DMS79 (cell line): ENCODE measurements at regions not wholly inside any gene's neighbourhood (a gene's known extent, or its start where the extent isn't known, plus 50 kb on each side); places are given as distances from the start of the nearest gene placed in this dataset.
"Not testable (repeated sequence)": the region's sequence is repeated elsewhere in the genome, so short reads cannot be mapped to it uniquely, and the experiment has no call there.

Source experiments
- DNase-seq: peaks from one replicate; lab custom pipeline; 2025; lab: John Stamatoyannopoulos, UW

DNA sequence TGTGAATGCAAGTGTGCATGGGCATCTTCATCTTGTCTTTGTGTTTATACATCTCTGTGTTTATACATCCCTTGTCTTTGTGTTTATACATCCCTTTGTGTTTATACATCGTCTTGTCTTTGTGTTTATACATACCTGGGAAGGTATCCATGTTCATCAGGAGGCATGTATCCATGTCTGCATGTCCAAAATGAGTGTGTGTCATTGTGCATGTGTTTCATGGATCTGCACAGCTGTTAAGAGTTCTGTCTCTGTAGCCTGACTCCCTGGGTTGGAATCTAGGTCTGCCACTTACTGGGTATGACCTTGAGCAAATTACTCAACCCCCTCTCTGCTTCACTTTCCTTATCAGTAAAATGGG is 50.1 kb upstream of the SIRPA start:
- DNase-seq = no peak

DNA sequence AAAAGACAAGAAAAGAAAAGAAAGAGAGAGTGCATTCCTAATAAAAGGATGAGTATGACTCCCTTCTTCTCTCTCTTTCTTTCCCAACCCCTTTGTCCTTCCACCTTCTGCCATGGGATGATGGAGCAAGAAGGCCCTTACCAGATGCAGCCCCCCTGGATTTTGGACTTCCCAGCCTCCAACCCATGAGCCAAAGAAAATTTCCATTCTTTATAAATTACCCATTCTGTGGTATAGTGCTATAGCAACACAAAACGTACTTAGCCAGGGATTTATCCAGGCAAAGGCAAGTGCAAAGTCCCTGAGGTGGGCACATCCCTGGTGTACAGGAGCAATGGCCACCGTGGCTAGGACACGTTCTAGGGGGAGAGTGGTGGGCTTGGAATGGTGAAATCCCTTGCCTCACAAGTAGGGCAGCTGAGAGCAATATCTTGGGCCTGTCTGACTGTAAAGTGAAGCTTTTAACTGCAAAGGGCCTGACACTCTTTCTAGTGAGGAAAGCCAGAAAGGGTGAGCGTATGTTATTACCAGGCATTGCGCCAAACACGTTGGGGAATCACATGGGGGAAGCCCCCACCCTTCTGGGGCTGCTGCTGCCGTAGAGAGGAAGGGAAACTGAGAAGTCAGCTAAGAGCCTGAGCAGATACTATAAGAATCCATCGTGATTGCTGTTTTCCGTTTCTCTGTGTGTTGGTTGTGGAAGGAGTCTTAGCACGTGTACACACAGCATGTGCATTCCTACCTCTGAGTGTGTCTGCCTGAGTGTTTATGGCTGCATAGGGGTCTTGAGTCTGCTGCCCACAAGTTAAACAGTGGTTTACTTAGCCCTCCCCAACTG is 50.7 kb upstream of the SIRPA start:
- no peak for DNase-seq

DNA sequence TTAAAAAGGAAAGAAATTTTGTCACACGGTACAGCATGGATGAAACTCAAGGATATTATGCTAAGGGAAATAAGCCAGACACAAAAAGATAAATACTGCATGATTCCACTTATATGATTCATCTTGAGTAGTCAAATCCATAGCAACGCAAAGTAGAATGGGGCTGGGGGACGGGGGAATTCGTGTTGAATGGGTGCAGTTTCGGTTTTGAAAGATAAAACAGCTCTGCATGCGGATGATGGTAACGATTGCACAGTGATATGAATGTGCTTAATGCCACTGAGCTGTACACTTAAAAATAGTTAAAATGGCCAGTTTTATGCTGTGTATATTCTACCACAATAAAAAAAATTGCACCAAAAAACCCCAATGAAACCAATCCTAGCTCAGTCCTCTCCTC is 52.9 kb upstream of the SIRPA start:
- no peak for DNase-seq

DNA sequence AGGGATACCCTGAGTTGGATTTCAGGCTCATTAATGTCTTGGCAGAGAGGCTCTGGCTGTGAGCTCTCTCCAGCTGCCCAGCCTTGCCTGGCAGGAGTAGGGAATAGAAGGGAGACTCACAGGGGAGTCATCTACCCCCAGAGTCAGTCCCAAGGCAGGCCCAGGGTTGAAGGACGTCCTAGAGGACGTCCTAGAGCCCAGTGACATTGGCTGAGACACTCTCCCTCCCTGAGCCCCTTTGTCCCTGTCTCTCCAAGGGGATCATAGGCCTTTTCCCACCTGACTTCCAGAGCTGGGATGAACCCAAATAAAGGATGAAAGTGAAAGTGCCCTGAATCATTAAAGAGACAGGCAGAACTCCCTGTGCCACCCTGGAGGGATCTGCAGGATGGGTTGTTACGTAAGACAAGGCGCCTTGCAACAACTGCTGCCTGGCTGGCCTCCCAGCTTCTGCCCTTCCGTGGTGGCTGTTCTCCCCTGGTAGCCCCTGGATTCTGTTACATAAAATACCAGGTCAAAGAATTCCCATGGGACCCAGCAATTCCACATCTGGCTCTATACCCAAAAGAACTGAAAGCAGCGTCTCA is 53.6 kb upstream of the SIRPA start:
- no peak for DNase-seq

DNA sequence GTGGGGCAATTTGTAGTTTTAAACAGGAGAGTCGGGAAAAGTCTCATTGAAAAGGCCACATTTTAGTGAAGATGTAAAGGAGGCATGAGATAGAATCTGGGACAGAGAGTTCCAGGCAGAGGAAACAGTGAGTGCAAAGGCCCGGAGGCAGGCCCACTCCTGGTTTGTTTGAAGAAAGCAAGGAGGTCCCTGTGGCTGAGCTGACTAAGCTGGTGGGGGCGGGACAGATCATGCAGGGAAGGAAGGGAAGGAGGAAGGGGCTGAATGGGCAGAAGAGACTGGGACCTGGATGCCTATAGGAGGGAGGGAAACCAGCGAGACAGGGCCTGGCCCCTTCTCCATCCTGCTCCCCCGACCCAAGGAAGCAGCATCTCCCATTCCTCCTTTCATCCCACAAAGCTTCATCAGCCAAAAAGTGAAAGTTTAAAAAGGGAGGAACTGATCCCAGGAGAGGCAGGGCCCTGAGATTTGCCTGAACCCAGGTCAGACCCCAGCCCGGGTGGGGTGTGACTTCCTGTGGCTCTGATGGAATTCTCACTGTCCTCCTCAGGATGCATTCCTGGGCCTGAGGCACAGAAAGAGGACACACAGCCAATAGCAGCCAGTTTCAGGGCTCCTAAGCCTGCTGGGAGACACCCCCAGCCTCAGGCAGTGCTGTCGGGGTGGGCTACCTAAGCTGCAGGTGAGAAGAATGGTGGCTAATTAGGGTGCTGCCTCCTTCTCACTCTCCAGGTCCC is 54.2 kb upstream of the SIRPA start:
- no peak for DNase-seq

DNA sequence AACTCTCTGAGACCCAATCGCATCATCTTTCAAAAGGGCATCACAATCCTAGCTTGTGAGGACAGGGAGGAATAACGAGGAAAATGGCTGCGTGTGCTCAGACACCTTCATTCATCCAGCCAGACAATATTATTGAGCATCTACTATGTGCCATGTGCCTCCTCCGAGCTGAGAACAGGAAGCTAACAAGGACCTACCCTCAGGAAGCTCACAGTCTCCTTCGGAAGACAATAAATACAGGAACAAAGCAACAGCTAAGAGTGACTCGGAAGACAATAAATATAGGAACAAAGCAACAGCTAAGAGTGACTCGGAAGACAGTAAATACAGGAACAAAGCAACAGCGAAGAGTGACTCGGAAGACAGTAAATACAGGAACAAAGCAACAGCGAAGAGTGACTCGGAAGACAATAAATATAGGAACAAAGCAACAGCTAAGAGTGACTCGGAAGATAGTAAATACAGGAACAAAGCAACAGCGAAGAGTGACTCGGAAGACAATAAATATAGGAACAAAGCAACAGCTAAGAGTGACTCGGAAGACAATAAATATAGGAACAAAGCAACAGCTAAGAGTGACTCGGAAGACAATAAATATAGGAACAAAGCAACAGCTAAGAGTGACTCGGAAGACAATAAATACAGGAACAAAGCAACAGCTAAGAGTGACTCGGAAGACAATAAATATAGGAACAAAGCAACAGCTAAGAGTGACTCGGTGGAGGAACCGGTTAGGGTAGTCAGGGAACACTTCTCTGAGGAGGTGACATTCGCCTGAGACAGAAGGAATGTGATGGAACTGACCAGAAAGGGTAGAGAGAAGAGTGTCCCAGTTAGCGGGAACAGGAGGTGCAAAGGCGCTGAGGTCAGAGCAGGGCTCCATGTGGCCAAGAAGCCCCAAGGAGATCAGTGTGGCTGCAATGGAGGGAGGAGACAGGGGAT is 55.6 kb upstream of the SIRPA start:
- not testable (repeated sequence) for DNase-seq

DNA sequence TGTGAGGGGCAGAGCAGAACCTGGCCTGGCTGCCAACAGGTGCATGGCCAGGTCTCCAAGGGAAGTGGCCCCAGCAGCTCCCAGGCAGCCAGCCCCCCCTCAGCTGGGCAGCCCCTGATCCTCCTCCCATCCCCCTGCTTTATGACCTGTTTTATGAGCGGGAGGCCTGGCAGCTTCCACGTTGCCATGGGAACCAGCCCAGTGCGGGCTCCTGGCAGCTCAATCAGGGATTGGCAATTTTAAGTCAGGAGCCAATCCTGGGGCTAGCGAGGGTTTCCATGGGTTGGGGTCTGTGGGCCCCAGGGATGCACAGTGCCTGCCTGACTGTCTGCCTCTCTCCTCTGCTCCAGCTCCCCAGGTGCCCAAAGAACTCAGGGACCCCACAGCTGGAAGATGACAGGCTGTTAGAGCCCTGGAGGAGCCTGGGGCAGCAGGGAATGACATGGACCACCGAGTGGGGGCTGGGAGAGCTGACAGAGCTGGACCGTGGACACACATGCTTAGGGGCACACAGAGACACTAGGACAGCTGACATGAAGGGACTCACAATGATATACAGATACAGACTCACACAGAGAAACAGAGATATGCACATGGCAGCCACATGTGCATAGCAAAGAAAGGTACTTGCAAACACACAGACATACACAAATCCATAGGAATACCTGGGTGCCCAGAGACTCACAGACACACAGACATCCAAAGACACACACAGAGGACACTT is 56.5 kb upstream of the SIRPA start:
- no peak for DNase-seq

DNA sequence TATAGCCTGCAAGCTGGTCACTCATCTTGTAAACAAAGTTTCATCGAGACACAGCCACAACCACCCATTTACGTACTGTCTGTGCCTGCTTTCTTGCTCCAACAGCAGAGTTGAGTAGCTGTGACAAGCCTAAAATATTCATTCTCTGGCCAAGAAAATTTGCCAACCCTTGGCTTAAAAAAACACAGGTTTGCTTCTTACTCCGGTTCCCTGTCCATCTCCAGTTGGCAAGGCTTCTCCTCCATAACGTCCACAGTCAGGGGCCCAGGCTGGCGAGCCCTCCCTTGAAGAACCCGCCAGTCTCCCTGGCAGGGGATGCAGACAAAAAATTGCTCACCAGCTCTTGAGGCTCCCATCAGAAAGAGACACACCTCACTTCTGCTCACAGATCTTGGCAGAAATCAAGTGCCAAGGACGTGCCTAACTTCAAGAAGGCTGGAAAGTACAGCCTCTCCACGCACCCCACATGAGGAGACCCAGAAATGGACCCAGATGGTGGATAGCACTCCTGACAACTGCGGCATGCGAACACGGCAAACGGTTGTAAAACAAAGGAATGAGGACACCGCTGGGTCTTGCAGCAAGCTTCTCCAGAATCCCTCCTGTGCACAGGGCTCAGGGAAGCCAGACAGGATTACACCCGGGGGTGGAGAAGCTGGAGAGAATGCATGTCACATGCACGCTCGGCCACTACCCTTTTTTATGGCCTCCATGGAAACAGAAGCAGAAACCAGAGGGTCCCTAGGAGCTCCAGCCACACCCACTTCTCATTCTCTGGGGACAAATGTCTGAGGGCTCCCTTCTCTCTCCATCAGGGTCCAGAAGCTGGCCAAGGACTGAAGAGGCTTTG is 59.8 kb upstream of the SIRPA start:
- no peak for DNase-seq

DNA sequence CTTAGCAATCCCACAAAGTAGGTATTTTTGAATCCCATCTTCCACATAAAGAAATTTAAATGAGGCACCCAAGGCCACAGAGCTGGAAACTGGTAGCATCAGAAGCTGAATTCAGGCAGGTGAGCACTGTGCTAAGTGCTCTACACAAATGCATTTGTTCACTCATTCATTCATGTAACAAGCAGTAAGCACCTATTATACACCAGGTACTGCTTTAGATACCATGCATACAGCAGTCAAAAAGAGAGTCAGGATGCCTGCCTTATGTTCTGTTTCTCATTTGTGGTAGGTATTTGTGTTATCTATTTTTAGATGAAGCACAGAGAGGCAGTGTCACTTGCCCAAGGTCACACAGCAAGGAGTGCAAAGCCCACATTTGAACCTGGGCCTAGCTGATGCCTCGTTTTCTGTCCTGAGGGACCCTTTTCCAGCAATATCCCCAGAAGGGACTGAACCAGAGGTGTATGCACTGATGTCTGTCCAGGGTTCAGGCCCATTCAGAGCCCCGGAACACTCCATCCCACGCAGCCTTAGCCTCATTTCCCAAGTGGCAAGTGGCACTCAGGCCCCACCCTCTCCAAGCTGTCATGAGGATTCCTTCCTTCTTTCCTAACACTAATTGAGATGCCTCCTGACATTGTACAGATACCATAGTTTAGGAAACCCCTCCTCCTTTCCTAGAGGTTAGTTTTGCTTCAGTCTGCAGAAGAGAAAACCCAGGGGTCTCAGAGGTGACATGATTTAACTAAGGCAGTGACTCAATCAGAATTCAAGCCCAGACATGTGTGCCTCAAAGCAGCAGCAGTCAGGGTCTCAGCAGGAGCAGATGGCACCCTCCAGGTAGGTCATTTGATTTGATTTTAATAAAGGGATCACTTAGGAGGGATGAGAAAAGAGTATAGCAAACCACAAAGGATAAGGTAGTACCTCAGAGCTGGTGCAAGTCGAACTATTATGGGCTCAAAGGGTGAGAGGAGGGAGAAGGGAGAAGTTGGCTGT is 61.2 kb upstream of the SIRPA start:
- no peak for DNase-seq

DNA sequence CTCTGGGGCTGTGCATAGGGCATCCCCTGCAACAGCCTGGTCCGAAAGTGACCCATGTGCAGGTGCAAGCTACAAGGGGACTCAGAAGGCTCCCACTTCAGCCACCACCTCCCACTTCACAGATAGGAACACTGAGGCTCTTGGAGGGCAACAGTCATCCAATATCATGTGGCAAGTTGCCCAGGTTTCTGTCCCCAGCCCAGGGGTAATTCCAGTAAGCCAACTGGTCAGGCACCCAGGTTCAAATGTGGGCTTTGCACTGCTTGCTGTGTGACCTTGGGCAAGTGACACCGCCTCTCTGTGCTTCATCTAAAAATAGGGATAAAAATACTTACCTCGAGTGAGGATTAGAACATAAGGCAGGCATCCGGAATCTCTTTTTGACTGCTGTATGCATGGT is 62.0 kb upstream of the SIRPA start:
- DNase-seq = no peak

DNA sequence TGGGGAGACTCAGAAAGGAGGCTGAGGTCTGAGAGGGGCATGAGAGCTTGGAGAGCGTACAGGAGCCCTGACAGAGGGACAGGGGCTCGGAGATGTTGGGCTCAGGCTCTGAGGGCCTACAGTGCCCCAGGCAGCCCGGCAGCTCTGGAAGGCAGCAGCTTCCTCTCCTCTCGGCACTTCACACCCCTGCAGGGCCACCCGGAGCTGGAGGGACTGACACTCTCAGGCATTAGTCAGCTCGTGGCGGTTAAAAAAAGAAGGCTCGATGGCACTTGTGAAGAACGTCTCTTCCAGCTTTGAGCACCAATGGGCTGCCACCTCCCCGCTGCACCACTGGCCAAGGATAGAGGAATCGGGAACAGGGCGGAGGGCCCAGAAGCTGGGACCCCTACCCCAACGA is 62.6 kb upstream of the SIRPA start:
- no peak for DNase-seq

DNA sequence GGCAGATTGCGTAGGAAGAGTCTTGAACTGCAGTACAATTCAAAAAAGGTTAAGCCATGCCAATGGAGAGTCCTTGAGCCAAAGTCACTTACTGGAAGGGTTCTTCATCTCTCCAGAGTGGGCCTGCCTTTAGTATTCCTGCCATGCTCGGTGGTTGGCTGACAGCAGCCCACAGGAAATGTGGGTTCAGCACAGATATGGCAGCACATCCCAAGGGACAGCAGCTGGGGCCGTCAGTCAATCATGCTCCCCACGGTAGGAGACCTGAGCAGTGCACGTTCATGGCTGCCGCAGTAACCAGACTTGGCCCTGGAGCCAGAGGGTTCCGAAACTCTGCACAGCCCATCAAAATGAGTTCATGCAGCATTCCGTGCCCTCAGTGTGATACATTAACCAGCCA is 63.6 kb upstream of the SIRPA start:
- no peak for DNase-seq

DNA sequence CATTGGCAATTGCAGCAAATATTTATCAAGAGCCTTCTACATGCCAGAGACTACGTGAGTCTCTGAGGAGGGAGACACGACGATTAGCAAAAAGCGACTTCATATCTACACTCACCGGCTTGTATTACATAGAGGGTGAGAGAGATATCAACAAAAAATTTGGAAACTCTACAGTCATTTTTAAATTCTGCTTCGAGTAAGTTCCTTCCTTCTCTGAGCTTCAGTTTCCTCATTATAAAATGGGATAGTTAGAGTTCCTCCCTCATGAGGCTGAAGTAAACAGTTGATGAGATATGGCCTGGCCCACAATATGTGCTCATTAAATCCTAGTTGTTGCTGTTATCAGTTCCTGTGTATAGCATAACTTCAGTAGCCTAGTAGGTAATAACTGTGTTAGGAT is 64.1 kb upstream of the SIRPA start:
- DNase-seq = no peak

DNA sequence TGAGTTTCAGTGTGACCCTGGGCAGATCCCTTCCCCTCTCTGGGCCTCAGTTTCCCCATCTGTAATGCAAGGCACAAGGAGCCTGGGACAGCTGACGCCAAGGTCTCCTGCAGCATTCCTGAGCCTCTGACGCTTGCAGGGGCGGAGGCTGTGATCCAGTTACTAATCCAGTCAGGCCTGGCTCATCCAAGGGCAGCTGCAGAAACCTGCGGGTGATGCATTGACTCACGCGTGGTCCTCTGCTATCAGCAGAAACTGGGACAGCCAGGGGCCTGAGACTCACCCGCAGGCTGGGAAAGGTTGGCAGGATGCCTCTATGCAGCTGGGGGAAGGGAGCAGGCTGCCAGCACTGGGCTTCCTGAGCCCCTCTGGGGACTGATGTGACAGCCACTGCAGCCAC is 65.0 kb upstream of the SIRPA start:
- no peak for DNase-seq

DNA sequence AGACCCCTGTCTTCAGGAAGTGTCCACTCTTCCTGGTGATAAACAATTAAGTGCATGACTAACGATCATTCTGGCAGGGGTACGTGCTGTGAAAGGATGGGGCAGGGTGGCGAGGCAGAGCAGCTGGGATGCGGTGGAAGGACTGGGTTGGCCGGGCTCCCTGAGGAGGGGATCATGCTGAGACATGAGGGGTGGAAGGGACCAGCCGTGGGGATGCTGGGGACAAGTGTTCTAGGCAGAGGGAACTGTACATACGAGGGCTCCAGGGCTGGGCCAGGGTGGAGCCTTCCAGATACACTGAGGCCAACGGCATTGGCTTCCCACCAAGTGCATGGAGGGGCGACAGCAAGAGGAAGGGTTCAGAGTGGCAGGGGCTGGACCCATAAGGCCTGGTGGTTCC is 65.7 kb upstream of the SIRPA start:
- DNase-seq = no peak

DNA sequence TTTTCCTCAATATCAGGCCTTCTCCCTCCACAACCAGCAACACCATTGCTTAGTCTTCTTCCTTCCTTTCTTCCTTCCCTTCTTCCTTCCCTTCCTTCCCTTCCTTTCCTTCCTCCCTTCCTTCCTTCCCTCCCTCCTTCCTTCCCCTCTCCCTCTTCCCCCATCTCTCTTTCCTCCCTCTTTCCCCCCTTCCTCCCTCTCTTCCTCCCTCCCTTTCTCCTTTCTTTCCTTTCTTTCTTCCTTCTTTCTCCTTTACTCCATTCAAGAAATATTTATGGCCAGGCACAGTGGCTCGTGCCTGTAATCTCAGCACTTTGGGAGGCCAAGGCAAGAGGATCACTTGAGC is 66.4 kb upstream of the SIRPA start:
- no peak for DNase-seq

DNA sequence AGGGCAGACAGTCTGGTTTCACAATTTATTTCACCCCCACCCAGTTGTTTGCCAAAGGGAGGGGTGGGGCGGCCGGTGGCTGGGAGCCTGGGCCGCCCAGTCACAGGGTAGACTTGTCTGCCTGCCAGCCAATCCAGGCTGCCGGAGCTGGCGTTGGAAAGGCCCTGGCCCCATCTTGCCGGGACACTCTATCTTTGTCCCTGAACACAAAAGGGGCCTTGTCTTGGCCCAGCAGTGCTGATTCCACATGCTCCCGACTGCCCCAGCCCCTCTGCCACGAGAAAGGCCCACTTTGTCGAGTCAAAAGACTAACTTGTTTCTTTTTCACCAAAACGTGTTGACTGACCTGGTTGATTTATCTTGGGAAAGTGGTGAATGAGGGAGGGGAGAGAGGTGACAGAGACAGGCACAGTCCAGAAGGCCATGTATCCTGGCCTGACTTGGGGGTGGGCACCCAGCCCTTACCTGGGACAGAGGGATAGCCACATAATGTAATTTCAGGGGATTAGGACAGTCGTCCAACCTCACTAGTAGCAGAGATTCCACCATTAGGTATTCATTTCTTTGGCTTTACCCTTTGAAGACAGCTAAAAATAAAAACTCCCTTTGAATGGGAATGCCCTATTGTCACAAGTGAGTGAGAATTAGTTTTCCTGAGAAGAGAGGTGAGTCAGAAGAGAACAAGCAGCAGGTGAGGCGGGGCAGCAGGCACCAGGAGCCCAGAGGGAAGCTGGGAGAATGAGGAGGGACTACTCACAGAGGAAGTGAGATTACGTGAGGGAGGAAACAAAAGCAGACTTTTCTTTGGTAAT is 67.0 kb upstream of the SIRPA start:
- DNase-seq = no peak

DNA sequence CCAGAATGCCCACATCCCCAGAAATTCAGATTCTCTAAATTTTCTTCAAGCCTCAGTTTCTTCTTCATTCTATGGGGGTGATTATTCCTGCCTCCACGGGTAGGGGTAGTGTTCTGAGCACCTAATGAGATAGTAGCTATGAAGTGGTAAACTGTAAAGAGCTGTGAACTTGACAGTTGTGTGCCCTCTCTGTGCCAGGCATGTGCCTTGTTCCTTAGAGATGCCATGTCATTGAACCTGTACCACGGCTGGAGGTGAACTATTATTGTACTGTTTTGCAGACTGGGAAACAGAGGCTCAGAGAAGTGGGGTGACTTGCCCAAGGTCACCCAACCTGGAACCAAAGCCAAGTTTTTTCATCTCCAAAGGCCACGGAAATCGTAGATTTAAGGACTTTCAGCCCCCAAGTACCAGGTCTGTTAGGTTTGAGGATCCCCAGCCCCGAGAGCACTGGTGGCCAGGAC is 67.7 kb upstream of the SIRPA start:
- DNase-seq = no peak
